K562 (cell line): ENCODE measurements at regions not wholly inside any gene's neighbourhood (a gene's known extent, or its start where the extent isn't known, plus 50 kb on each side); places are given as distances from the start of the nearest gene placed in this dataset.

ENCODE experiments used
- ATAC-seq: fragments of 200-7000 bp; cut with Tn5 transposase; 3 replicates; pipeline ENCODE4 v1.9.1; 2020; ENCODE audit warnings: moderate library complexity
- BruUV-seq: library from RNA; stranded (reverse); fragments of 400-500 nt; replicated peaks from 2 replicates; lab custom pipeline; 2021; lab: Mats Ljungman, UMichigan
- CTCF ChIA-PET: fragments of 300-600 bp; formaldehyde crosslinking; extraction: SDS; loops from one replicate; lab custom pipeline; 2021; ENCODE audit warnings: low intra/inter-chr PET ratio; lab: Yijun Ruan, JAX
- POLR2A ChIA-PET: fragments of 300-600, 350-650 bp; sonication (Branson Sonifier 250); formaldehyde crosslinking; extraction: SDS; loops from one replicate; lab custom pipeline; 2021; ENCODE audit warnings: antibody characterized with exemption, inconsistent platforms; lab: Yijun Ruan, JAX
- DNase-seq, 4 experiments: peaks; one replicate each; pipeline versions ENCODE4 v3.0.0 to v3.0.0-alpha.2; 2011 to 2018; ENCODE audit warnings: low spot score in 3 of 4, mixed read lengths in 3 of 4; ENCODE audit errors: extremely low read depth in 1 of 4
- FAIRE-seq: peaks from 2 replicates; lab custom pipeline; 2011; peaks lifted over from hg19 to GRCh38; lab: Jason Lieb, UNC
- H2AFZ ChIP-seq: 2 replicates; pipeline ENCODE4 v1.6.0; 2011; ENCODE audit warnings: low read depth, low read length, control low read depth, inconsistent platforms
- H3K27ac ChIP-seq: fragments of 200-600 bp; 3 replicates; pipeline ENCODE4 v1.8.0; 2011; ENCODE audit warnings: low read depth, mild to moderate bottlenecking, control low read depth, inconsistent platforms, low read length, moderate library complexity, mixed read lengths; ENCODE audit errors: extremely low read depth
- H3K27me3 ChIP-seq, 2 experiments: fragments of 300-600 bp in 1 of 2; 2 replicates in 1 of 2; 3 replicates in 1 of 2; pipeline versions ENCODE4 v1.6.0 to v1.8.0; 2011; ENCODE audit warnings: inconsistent platforms in 2 of 2, low read length in 2 of 2, mild to moderate bottlenecking in 1 of 2, mixed read lengths in 1 of 2, moderate library complexity in 1 of 2; ENCODE audit not compliant: control insufficient read depth in 2 of 2, insufficient read depth in 2 of 2
- H3K36me3 ChIP-seq: fragments of 300-600 bp; 3 replicates; pipeline ENCODE4 v1.8.0; 2011; ENCODE audit warnings: mild to moderate bottlenecking, low read length, inconsistent platforms; ENCODE audit not compliant: control insufficient read depth, insufficient read depth
- H3K4me1 ChIP-seq, 2 experiments: fragments of 200-600 bp in 1 of 2; replicated peaks in 1 of 2; 2 replicates in 1 of 2; 3 replicates in 1 of 2; pipeline versions ENCODE4 v1.5.1 to v1.8.0; 2011; ENCODE audit warnings: inconsistent platforms in 2 of 2, low read length in 2 of 2, mild to moderate bottlenecking in 1 of 2, mixed read lengths in 1 of 2, moderate library complexity in 1 of 2; ENCODE audit not compliant: control insufficient read depth in 2 of 2, insufficient read depth in 2 of 2
- H3K4me2 ChIP-seq: 2 replicates; pipeline ENCODE4 v1.6.1; 2011; ENCODE audit warnings: low read length, control low read depth, inconsistent platforms, mixed read lengths; ENCODE audit not compliant: insufficient read depth
- H3K4me3 ChIP-seq: fragments of 200-600 bp; sonication (generic), shearing (Covaris generic); 2 replicates; pipeline ENCODE4 v1.5.1; 2016; ENCODE audit warnings: control low read depth, inconsistent platforms
- H3K79me2 ChIP-seq: fragments of 200-600 bp; 3 replicates; pipeline ENCODE4 v1.8.0; 2011; ENCODE audit warnings: low read length, inconsistent platforms; ENCODE audit not compliant: control insufficient read depth, insufficient read depth
- H3K9ac ChIP-seq, 2 experiments: 2 replicates each; pipeline versions ENCODE4 v1.6.0 to v1.6.1; 2011; ENCODE audit warnings: low read depth in 2 of 2, low read length in 2 of 2, control low read depth in 1 of 2, inconsistent platforms in 1 of 2, mild to moderate bottlenecking in 1 of 2, mixed read lengths in 1 of 2; ENCODE audit not compliant: insufficient read depth in 1 of 2
- H3K9me1 ChIP-seq: one replicate; pipeline ENCODE4 v1.6.0; 2011; ENCODE audit warnings: inconsistent platforms, mild to moderate bottlenecking, low read length, moderate library complexity; ENCODE audit not compliant: control insufficient read depth, insufficient read depth
- H3K9me3 ChIP-seq: replicated peaks from 2 replicates; pipeline ENCODE4 v1.5.1; 2011; ENCODE audit warnings: low read depth, low read length, inconsistent platforms; ENCODE audit not compliant: control insufficient read depth, insufficient read depth
- H4K20me1 ChIP-seq: replicated peaks from 2 replicates; pipeline ENCODE4 v1.6.1; 2011; ENCODE audit warnings: low read length, inconsistent platforms, mixed read lengths; ENCODE audit not compliant: control insufficient read depth, insufficient read depth
- MCM7 ChIP-seq, 2 experiments: fragments of 450-650 bp; IDR thresholded peaks; 2 replicates each; pipeline ENCODE4 v1.6.1; 2016 to 2018
- MEF2D ChIP-seq: conservative IDR thresholded peaks from 2 replicates; pipeline ENCODE4 v1.6.1; 2016; ENCODE audit warnings: low read depth, missing genetic modification characterization, missing compliant biosample characterization
- PREB ChIP-seq: sonication (generic); formaldehyde crosslinking; IDR thresholded peaks from 2 replicates; pipeline ENCODE4 v1.8.1; 2023; ENCODE audit warnings: mild to moderate bottlenecking, missing genetic modification reagents
- SMAD4 ChIP-seq: fragments of 250-450 bp; sonication (Bioruptor Pico); conservative IDR thresholded peaks from 2 replicates; pipeline ENCODE4 v1.8.0; 2021; ENCODE audit warnings: inconsistent platforms, mild to moderate bottlenecking, moderate library complexity
- SRSF3 ChIP-seq: fragments of 200-400 bp; formaldehyde crosslinking; IDR thresholded peaks from 2 replicates; pipeline ENCODE4 v1.6.1; 2016; ENCODE audit warnings: mild to moderate bottlenecking, low read length, moderate library complexity; ENCODE audit not compliant: insufficient read depth
- ZNF124 ChIP-seq: sonication (generic); formaldehyde crosslinking; IDR thresholded peaks from 2 replicates; pipeline ENCODE4 v1.8.1; 2022; ENCODE audit warnings: missing genetic modification reagents
- ZNF217 ChIP-seq: sonication (generic); formaldehyde crosslinking; IDR thresholded peaks from 2 replicates; pipeline ENCODE4 v1.8.0; 2022; ENCODE audit warnings: mild to moderate bottlenecking, missing genetic modification reagents
- WGBS: fragments of 100-300 bp; shearing (Covaris generic); methylation state at CpG from one replicate; pipeline ENCODE4 v1.1.6; 2016; ENCODE audit warnings: low coverage, mixed read lengths; ENCODE audit not compliant: insufficient coverage; ENCODE audit errors: missing lambda C conversion rate; 5-methylcytosine and 5-hydroxymethylcytosine counted together
- in situ Hi-C: fragments of 300-500 bp; cut with MboI; formaldehyde crosslinking; loops from 4 replicates; pipeline ENCODE4 v1.15.0; 2018; ENCODE audit warnings: inconsistent platforms, mixed read lengths
- intact Hi-C: fragments of 100-400 bp; cut with micrococcal nuclease; formaldehyde crosslinking; loops from 2 replicates; pipeline ENCODE4 v1.14.2; 2022

GRCh38 chr5:163252950-163253349 lies 184.4 kb upstream of the CCNG1 start (continued):
- TF ChIP-seq PREB (CRISPR knock-in tag) (no peak), SRSF3 (no peak)

GRCh38 chr5:163259495-163259894 lies 177.9 kb upstream of the CCNG1 start:
- no peak overlapping the region for H3K4me2 ChIP-seq
- in situ Hi-C loops, result no loop called here

More at GRCh38 chr5:163259495-163259894, 177.9 kb upstream of the CCNG1 start:
- intact Hi-C loops, result no loop called here
- WGBS, result 3% methylated on average over 2 of the region's 2 CpGs
- ChIA-PET POLR2A (no interaction called here), CTCF (no interaction called here)
- DNase-seq (no peak), ATAC-seq (no peak), FAIRE-seq (no peak)
- Histone ChIP-seq H3K9me1 (no peaks in the 10 kb centered on the region), H3K79me2 (no peaks in the 10 kb centered on the region), H3K4me3 (no peak overlapping the region), H3K27ac (no peak overlapping the region), H3K36me3 (no peaks in the 10 kb centered on the region), H3K27me3 (no peaks in the 10 kb centered on the region), H2AFZ (no peak overlapping the region), H4K20me1 (no peaks in the 10 kb centered on the region), H3K4me1 (no peaks in the 10 kb centered on the region), H3K9ac (no peak overlapping the region), H3K9me3 (no peaks in the 10 kb centered on the region)
- BruUV-seq, result no TSS peak
- TF ChIP-seq ZNF124 (CRISPR knock-in tag) (no peak), MEF2D (tag) (no peak), SMAD4 (CRISPR knock-in tag) (no peak), ZNF217 (no peak), MCM7 (IDR thresholded peaks at IDR 0.05) (no peak)
